ENCODE measurements at regions not wholly inside any gene's neighbourhood (a gene's known extent, or its start where the extent isn't known, plus 50 kb on each side); places are given as distances from the start of the nearest gene placed in this dataset.

DNA sequence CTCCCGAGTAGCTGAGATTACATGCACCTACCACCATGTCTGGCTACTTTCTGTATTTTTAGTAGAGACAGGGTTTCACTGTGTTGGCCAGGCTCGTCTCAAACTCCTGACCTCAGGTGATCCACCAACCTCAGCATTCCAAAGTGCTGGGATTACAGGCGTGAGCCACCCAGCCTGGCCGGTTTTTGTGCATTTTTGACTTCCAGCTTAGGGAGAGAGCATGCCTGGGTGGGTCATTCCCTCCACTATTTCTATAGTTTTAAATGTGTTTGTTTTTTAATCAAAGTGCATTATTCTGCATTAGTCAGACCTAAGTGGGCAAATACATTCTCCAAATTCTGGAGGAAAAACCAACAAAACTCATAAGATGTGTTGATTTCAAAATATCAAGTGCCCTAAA lies 207.4 kb upstream of the NRIP1 start:
- Histone ChIP-seq H3K27ac (replicated peaks) (no peak overlapping the region), H3K4me3 (replicated peaks; ENCODE audit: insufficient read depth, low read length) (no peak overlapping the region), H3K27me3 (ENCODE audit: insufficient read depth, poor library complexity, severe bottlenecking) (no peaks in the 10 kb centered on the region)
- TF ChIP-seq SPI1 (IDR thresholded peaks at IDR 0.05; ENCODE audit: borderline replicate concordance, low read depth) (no peak), GABPA (IDR thresholded peaks at IDR 0.05; ENCODE audit: low read depth) (no peak), POLR2AphosphoS5 (IDR thresholded peaks at IDR 0.05; ENCODE audit: low read depth) (no peak)
- TF ChIP-seq, protein P1, sequence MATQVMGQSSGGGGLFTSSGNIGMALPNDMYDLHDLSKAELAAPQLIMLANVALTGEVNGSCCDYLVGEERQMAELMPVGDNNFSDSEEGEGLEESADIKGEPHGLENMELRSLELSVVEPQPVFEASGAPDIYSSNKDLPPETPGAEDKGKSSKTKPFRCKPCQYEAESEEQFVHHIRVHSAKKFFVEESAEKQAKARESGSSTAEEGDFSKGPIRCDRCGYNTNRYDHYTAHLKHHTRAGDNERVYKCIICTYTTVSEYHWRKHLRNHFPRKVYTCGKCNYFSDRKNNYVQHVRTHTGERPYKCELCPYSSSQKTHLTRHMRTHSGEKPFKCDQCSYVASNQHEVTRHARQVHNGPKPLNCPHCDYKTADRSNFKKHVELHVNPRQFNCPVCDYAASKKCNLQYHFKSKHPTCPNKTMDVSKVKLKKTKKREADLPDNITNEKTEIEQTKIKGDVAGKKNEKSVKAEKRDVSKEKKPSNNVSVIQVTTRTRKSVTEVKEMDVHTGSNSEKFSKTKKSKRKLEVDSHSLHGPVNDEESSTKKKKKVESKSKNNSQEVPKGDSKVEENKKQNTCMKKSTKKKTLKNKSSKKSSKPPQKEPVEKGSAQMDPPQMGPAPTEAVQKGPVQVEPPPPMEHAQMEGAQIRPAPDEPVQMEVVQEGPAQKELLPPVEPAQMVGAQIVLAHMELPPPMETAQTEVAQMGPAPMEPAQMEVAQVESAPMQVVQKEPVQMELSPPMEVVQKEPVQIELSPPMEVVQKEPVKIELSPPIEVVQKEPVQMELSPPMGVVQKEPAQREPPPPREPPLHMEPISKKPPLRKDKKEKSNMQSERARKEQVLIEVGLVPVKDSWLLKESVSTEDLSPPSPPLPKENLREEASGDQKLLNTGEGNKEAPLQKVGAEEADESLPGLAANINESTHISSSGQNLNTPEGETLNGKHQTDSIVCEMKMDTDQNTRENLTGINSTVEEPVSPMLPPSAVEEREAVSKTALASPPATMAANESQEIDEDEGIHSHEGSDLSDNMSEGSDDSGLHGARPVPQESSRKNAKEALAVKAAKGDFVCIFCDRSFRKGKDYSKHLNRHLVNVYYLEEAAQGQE (IDR thresholded peaks at IDR 0.05; ENCODE audit: insufficient replicate concordance, low read depth): no peak
- TF ChIP-seq, protein P2, sequence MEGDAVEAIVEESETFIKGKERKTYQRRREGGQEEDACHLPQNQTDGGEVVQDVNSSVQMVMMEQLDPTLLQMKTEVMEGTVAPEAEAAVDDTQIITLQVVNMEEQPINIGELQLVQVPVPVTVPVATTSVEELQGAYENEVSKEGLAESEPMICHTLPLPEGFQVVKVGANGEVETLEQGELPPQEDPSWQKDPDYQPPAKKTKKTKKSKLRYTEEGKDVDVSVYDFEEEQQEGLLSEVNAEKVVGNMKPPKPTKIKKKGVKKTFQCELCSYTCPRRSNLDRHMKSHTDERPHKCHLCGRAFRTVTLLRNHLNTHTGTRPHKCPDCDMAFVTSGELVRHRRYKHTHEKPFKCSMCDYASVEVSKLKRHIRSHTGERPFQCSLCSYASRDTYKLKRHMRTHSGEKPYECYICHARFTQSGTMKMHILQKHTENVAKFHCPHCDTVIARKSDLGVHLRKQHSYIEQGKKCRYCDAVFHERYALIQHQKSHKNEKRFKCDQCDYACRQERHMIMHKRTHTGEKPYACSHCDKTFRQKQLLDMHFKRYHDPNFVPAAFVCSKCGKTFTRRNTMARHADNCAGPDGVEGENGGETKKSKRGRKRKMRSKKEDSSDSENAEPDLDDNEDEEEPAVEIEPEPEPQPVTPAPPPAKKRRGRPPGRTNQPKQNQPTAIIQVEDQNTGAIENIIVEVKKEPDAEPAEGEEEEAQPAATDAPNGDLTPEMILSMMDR (IDR thresholded peaks at IDR 0.05; ENCODE audit: insufficient read depth, low read length): no peak
- no peak for DNase-seq (ENCODE audit: low read depth in 1 of 2, low spot score in 1 of 2)

DNA sequence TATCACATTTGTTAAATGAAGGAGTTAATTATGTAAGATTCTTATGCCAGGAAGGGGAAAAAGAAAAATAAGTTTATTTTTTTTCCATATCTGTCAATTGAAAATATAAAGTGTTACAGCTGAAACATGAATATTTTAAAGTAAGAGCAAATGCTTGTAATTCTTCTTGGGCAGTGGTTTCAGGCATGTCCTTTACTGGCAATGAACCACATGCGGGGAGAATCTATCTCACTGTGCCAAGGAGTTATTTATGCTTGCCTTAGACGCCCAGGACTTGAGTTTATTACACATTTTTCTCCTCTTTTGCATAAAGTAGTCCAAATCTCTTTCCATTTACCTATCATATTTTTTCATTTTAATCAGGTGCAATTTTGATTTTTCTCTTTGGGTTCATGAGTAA lies 207.8 kb upstream of the NRIP1 start:
- TF ChIP-seq GABPA (IDR thresholded peaks at IDR 0.05; ENCODE audit: low read depth) (no peak), POLR2AphosphoS5 (IDR thresholded peaks at IDR 0.05; ENCODE audit: low read depth) (no peak)
- TF ChIP-seq, protein P1 (IDR thresholded peaks at IDR 0.05; ENCODE audit: insufficient replicate concordance, low read depth): no peak
- H3K4me3 ChIP-seq (replicated peaks; ENCODE audit: insufficient read depth, low read length): no peak overlapping the region
- DNase-seq (ENCODE audit: low read depth in 1 of 2, low spot score in 1 of 2): no peak
- H3K27ac ChIP-seq (replicated peaks): no peak overlapping the region
- H3K27me3 ChIP-seq (ENCODE audit: insufficient read depth, poor library complexity, severe bottlenecking): no peaks in the 10 kb centered on the region

DNA sequence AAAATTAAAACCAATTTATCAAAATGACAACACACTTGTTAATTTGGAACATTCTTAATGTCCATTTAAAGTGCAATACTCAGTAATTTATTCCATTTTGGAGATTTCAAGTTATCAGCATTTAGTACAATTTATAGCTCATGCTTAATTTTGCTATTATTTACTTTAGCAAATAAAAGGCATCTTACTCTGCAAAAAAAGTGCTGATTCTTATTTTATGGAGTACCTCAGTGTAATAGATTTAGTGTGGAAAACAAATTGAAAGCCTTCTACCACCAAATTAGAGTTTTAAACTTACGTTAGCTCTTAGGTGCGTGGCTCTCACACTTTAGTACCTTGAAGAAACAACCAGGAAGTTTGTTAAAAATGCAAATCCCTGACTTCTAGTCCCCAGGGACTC lies 208.4 kb upstream of the NRIP1 start:
- Histone ChIP-seq H3K27ac (replicated peaks) (no peak overlapping the region), H3K4me3 (replicated peaks; ENCODE audit: insufficient read depth, low read length) (no peak overlapping the region), H3K27me3 (ENCODE audit: insufficient read depth, poor library complexity, severe bottlenecking) (no peaks in the 10 kb centered on the region)
- TF ChIP-seq GABPA (IDR thresholded peaks at IDR 0.05; ENCODE audit: low read depth) (no peak), POLR2AphosphoS5 (IDR thresholded peaks at IDR 0.05; ENCODE audit: low read depth) (no peak), SPI1 (IDR thresholded peaks at IDR 0.05; ENCODE audit: borderline replicate concordance, low read depth) (no peak)
- TF ChIP-seq, protein P1 (IDR thresholded peaks at IDR 0.05; ENCODE audit: insufficient replicate concordance, low read depth): no peak
- TF ChIP-seq, protein P2 (IDR thresholded peaks at IDR 0.05; ENCODE audit: insufficient read depth, low read length): no peak
- no peak for DNase-seq (ENCODE audit: low read depth in 1 of 2, low spot score in 1 of 2)
